ENCODE measurements at regions not wholly inside any gene's neighbourhood (a gene's known extent, or its start where the extent isn't known, plus 50 kb on each side); places are given as distances from the start of the nearest gene placed in this dataset.

- DNase-seq (ENCODE audit: low read depth in 2 of 2) = no peak
Measured at GRCh38 chr12:107522692-107523477, 162.7 kb upstream of the PWP1 start.

- no peak for DNase-seq (ENCODE audit: low read depth in 2 of 2)
Measured at GRCh38 chr12:107523775-107524535, 161.6 kb upstream of the PWP1 start.

DNA sequence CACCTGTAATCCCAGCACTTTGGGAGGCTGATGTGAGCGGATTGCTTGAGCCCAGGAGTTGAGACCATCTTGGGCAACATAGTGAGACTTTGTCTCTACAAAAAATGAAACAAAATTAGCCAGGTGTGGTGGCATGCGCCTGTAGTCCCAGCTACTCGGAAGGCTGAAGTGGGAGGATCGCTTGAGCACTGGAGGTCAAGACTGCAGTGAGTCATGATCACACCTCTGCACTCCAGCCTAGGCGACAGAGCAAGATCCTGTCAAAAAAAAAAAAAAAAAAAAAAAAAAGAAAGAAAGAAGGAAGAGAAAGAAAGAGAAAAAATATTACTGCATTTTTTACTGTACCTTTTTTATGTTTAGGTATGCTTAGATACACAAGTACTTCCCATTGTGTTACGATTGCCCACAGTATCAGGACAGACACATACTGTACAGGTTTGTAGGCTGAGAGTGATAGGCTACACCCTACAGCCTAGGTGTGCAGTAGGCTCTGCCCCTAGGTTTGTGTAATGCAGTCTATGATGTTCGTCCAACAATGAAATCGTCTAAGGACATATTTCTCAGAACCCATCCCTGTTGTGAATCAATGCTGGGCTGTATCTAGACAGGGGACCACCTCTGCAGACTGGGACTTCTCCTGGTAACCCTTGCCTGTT lies 160.4 kb upstream of the PWP1 start:
- DNase-seq (ENCODE audit: low read depth in 2 of 2) = no peak

DNA sequence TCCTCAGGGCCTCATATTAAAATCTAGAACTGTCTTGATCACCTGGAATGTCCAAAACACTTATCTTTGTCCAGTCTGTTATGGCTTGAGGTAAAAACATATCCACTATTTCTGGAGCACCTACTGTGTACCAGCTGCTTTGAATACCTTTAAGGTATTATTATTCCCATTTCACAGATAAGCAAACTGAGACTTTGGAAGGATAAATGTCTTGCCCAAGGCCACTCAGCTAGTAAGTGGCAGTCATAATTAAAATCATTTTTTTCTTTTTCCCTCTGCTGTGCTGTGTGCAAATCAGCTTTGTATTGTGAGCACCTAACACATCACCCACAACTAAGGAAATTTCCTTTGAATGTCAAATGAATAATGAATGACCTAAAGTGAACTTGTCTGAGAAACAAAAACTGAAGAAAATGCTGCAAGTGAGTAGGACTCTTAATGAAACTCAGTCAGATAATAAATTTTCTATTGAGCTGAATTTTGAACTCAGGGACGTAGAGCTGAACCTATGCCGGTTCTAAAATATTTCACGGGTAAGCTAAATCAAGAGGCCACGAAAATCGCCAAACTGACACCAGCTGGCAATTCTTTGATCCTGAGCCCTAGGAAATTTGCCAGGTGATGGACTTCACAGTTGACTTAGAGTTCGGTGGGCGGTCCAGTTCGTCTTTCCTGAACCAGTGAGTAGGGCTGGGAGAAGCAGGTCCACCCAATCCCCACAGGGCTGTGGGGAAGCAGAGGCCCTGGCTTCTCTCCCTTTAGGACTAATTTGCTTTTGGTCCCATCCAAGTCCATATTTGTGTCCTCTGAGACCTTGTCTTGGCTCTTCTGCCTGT lies 159.7 kb upstream of the PWP1 start:
- no peak for DNase-seq (ENCODE audit: low read depth in 2 of 2)

GRCh38 chr12:107526555-107527180 lies 158.9 kb upstream of the PWP1 start:
- DNase-seq (ENCODE audit: low read depth in 2 of 2) = no peak

GRCh38 chr12:107528731-107529365 lies 156.8 kb upstream of the PWP1 start:
- no peak for DNase-seq (ENCODE audit: low read depth in 2 of 2)

DNA sequence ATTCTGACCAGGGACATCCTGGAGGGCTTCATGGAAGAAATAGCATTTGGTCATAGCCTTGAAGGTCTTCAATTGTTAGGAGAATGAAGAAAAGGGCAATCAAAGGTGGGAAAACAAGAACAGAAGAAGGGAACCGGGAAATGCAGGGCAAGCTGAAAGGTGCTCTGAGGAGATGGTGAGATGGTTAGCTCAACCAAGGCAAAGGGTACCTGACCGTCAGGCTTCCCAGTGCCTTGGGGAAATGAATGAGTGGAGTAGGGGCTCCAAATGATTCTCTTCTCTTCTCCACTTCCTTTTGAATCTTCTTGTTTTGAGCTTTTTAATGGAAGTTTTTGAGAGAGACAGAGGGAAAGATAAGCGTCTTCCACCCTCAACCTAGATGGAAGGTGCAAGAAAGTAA lies 155.6 kb upstream of the PWP1 start:
- DNase-seq (ENCODE audit: low read depth in 2 of 2) = no peak

- DNase-seq (ENCODE audit: low read depth in 2 of 2) = no peak
Measured at GRCh38 chr12:107530701-107531100, 154.9 kb upstream of the PWP1 start.

DNA sequence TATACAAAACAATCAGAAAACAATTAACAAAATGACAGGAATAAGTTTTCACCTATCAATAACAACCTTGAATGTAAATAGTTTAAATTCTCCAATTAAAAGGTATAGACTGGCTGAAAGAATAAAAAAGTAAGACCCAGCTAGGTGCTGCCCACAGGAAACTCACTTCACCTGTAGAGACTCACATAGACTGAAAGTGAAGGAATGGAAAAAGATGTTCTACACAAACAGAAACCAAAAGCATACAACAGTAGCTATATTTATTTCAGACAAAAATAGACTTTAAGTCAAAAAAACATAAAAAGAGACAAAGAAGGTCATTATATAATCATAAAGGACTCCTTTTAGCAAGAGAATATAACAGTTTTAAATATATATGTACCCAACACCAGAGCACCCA lies 152.4 kb upstream of the PWP1 start:
- DNase-seq (ENCODE audit: low read depth in 2 of 2) = no peak

DNA sequence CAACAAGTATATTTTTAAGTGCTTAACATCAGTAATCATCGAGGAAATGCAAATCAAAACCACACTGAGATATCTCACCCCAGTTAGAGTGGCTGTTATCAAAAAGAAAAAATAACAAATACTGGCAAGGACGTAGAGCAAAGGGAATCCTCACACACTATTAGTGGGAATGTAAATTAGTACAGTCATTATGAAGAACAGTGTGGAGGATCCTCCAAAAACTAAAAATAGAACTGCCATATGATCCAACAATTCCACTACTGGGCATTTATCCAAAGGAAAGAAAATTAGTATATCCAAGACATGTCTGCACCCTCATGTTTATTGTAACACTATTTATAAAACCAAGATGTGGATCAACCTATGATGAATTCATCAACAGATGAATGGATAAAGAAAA lies 149.0 kb upstream of the PWP1 start:
- DNase-seq (ENCODE audit: low read depth in 2 of 2) = no peak

- DNase-seq (ENCODE audit: low read depth in 2 of 2) = no peak
Measured at GRCh38 chr12:107537464-107538119, 148.0 kb upstream of the PWP1 start.

DNA sequence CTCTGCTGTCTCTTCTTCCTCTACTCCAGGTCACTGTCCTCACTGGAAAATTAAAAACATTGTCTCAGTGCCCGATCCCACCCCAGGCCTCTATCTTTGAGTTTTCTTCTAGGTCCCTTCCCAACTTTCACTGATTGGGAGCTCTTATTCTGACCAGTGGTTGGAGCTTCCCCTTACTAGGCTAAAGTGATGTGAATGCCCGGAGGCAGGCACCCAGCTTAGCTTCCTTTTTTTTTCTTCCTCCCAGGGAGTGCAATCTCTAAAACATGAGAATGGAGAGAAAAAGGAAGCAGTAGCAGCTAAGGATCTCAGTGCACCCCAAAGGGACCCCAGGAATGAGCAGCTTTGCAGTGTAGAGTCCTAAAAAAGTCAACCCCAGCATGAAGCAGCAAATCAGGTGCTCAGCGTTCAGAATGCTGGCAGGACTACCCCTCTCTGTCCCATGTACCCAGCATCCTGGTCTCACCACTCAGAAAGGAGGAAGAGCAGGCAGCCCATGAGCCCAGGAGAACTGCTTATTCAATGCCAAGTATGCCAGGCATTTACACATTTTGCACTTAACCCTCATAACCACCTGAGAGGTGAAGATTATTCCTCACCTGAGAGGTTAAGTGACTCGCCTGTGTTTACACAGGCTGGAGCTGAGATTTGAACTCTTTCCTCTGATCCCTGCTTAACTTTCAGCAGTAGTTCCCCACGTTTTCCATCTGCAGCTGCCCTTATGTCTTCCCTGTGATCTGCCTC lies 146.2 kb upstream of the PWP1 start:
- no peak for DNase-seq (ENCODE audit: low read depth in 2 of 2)

DNA sequence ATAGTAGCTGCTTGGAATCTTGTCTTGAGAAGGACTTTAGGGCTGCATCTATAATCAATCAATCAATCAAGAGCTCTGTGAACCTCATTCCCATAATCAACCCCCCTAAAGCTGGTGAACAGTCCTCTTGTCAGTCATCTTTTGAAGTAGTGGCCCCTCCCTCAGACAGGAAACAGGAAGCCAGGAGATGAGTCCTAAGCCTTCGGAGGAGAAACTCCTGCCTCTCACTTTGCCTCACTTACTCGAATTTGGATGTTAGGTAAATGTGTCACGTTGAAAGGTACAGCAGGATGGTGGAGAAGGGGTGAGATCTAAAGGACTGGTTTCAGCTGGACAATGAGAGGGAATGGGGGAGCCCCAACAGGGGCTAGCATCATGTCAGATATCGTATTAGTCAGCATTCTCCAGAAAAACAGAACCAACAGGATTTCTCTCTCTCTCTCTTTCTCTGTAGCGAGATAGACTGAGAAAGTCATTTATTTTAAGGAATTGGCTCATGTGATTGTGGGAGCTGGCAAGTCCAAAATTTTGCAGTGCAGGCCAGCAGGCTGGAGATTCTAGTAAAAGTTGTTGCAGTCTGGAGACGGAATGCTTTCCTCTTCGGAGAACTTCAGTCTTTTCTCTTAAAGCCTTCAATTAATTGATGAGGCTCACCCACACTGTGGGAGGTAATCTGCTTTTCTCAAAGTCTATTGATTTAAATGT lies 144.4 kb upstream of the PWP1 start:
- DNase-seq (ENCODE audit: low read depth in 2 of 2) = no peak

GRCh38 chr12:107543416-107543815 lies 142.2 kb upstream of the PWP1 start:
- DNase-seq (ENCODE audit: low read depth in 2 of 2) = no peak

- DNase-seq (ENCODE audit: low read depth in 2 of 2) = no peak
Measured at GRCh38 chr12:107543841-107544240, 141.8 kb upstream of the PWP1 start.

- DNase-seq (ENCODE audit: low read depth in 2 of 2) = no peak
Measured at GRCh38 chr12:107544937-107545336, 140.7 kb upstream of the PWP1 start.

- DNase-seq (ENCODE audit: low read depth in 2 of 2) = no peak
Measured at GRCh38 chr12:107545737-107546353, 139.8 kb upstream of the PWP1 start.

DNA sequence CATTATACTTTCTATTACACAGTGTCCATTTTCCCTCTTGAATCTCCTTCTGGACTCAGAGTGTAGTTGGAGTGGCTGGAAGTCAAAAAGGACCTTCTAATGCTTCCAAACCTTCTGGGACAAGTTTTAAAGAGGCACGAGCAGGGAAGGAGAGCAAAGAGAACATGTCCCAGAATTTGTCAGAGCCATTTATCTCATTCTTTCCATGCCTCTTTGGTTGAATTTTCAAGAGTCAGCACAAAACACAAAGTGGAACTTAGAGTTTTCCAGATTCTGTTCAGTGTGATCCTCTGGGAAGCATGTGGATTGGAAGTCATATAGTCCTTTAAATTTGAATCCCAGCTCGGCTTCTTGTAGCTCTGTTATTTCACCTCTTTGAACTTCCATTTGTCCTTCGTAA lies 138.2 kb upstream of the PWP1 start:
- DNase-seq (ENCODE audit: low read depth in 2 of 2) = no peak
